Lung microvascular endothelial cell (primary cell): ENCODE measurements at regions not wholly inside any gene's neighbourhood (a gene's known extent, or its start where the extent isn't known, plus 50 kb on each side); places are given as distances from the start of the nearest gene placed in this dataset.

Experiments used
- DNase-seq, 2 donors: peaks; one replicate each; pipeline versions ENCODE4 v3.0.0 to v3.0.0-alpha.2; 2010; ENCODE audit warnings: low read depth in 2 of 2

DNA sequence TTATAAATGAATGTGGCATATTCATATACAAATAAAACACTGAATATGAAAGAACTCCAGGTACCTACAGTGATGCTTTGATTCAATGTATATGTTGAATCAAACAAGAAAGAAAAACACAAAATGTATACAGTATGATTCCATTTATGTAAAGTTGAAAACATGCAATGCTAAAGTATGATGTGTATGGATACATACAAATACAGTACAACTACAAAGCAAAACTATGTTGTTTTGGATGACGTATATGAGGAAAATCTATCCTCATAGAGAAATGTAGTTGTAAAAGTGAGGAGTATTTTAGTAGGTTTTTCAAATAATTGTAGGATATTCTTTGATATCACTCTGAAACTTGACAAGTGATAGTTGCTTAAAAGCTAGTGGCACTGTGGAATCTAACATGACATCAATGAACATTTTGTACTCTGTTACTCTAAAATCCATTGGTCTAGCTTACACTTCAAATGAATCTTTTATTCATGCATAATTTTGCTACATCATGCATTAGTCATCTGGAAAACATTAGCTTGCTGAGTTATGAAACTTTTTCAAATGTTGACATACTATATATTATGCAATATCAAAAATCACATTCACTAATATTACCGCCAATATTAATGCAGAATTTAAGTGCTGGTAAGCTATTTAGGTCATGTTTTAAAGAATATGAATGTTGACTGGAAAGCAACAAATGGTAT, 278.1 kb upstream of the CHRNA7 start:
- DNase-seq, result no peak

GRCh38 chr15:31752905-31753304, 277.4 kb upstream of the CHRNA7 start:
- no peak for DNase-seq

DNA sequence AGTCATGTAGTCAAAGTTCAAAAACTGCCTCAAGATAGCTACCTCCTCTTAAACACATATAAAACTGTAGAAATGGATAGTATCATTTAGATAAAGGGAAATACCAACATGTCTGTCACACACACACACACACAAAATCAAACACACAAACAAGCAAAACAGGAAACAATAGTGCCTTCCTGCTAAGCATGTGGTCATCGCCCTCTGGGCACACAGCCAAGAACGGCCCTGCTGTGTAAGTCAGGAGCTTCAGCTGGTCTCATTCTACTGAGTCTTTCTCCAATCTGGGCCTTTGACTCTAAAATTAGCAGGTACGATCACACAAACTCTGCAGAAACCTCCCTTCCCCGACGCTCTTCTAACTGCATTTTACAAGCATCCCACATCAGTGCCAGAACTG, 272.2 kb upstream of the CHRNA7 start:
- DNase-seq, result peak; percentile 62 to 77

DNA sequence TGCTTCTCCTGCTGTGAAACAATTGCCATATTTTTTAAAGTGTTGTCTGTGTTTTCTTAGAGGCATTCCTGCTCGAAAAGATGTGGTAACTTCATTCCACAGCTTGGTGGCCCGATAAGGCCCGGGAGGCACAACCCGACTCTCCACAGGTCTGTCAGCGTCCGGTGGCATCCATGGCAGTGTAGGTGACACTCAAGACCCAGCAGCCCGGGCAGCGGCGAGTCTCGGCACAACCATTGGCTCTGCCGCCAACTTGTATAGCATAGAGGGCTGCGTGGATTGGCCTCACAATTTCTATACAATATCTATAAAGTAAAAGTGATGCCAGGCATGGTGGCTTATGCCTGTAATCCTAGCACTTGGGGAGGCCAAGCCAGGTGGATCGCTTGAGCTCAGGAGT, 262.3 kb upstream of the CHRNA7 start:
- no peak for DNase-seq

DNA sequence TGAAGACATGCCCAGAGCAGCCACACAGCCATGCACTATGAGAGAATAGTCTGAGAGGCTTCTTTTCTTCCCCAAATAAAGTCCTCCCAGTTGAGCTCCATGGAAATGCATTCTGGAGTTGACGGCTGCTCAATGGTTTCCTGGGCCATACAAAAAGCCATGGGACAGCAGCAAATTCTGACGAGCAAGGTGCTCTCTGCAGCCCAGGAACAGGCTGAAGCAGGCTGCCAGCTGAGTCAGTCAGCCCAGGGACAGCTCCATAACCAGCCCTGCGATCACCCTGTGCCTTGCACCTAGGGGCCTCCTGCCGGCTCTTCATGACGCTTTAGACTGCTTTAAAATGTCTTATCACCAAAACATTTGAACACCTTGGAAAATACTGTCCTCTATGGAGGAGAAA, 256.3 kb upstream of the CHRNA7 start:
- no peak for DNase-seq

DNA sequence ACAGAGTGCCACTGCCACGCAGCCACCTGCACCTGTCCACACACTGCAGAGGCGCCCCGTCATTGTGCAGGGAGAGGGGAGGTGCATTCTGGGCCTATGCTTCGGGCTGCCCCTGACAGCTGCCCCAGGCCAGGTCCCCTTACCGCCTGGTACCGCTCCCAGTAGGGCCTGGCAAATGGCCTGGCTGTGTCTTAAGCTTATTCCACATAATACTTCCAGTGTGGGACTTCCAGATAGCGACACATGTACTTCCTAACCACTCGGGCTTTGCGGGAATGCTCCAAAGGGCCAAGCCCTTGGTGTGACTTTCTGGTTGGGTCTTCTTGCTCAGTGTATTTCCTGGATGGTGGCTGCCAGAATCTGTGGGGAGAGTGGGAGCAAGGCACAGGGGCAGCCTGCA, 254.3 kb upstream of the CHRNA7 start:
- no peak for DNase-seq

GRCh38 chr15:31781261-31781660, 249.1 kb upstream of the CHRNA7 start:
- DNase-seq, result no peak

GRCh38 chr15:31782016-31782783, 248.1 kb upstream of the CHRNA7 start:
- DNase-seq, result no peak

DNA sequence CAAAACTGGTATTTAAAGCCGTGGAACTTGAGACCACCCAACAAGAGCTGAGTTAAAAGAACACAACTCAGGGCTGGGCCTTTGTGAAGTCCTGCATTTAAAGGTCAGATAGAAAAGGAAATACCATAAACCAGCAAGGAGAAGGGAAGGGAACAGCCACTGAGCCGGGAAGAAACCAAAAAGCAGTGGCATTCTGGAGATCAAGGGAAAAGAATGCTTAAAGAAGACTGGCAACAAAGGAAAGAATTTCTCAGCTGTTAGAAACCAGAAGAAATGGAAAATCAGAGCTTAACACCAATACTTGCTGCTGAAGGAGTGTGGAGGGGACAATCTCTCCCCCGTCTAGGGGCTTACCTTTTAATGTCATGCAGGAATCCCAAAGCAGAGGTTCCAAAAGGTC, 247.4 kb upstream of the CHRNA7 start:
- DNase-seq, result no peak

- DNase-seq, result no peak
These were observed 244.0 kb upstream of the CHRNA7 start for GRCh38 chr15:31786360-31786759.

DNA sequence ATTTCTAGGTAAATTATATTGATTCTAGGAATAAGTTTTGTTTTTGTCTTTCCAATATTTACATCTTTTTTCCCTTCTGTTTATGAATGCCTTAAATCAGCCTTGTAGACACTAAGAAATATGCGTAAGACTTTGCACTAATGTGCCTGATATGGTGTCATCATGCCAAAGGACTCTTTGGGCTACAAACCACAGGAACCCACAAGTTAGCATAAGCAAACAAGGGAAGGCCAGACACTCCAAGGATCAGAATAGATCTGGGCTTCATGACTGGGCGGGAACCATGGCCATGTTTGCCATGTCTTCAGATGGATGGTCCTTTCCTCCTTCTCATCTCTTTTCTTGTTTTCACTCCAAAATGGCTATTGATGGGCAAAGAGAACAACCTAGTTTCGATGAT, 242.2 kb upstream of the CHRNA7 start:
- no peak for DNase-seq

GRCh38 chr15:31792611-31793199, 237.6 kb upstream of the CHRNA7 start:
- DNase-seq, result no peak

GRCh38 chr15:31799319-31799714, 231.0 kb upstream of the CHRNA7 start:
- no peak for DNase-seq

DNA sequence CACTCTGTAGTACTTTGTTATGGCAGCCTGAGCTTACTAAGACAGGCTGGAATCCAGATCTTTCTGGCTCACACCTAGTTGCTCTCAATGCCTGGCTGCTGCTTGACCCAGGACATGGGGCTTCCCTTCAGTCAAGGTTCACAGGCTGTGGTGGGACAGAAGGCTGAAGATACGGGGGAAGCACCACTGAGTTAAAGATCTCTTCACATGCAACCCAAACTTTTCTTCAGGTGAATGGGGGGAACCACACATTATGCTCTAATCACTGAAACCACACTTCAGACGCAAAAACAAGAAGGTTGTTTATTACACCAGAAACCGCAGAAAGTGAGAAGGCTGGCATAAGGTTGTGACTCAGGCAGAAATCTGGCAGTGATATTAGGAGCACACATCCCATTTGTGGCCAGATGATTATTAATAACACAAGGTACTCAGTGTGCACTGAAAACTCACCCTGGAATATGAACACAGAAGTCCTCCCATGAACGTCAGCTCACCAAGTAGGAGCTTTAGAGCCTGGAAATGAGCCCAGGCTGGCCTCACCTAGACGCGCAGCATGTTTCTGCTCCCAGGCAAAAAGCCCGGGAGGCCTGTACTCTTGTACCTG, 230.5 kb upstream of the CHRNA7 start:
- DNase-seq, result no peak

GRCh38 chr15:31801152-31801551, 229.2 kb upstream of the CHRNA7 start:
- no peak for DNase-seq

GRCh38 chr15:31802761-31803160, 227.6 kb upstream of the CHRNA7 start:
- DNase-seq, result no peak

DNA sequence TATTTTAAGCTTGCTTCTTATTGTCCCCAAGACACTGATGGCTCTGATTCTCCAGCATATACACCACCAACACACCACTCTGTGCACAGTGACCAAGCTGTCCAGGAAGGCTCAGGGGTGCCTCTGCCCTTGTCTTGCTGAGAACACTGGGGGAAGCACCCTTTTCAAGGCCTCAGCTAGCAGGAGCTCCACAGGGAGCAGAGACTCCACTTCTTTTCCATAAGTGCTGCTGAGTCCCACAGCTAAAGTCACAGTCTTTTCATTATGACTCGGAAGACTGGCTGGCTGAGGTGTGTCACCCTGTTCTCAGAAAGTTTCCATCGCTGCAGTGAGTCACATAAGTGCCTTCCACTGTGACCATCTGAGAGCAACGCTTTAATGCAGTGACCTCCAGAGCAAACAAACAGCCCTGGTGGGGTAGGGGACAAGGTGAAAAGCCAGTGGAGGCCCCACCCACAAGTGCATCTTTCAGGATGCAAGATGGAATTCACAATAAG, 226.9 kb upstream of the CHRNA7 start:
- no peak for DNase-seq

DNA sequence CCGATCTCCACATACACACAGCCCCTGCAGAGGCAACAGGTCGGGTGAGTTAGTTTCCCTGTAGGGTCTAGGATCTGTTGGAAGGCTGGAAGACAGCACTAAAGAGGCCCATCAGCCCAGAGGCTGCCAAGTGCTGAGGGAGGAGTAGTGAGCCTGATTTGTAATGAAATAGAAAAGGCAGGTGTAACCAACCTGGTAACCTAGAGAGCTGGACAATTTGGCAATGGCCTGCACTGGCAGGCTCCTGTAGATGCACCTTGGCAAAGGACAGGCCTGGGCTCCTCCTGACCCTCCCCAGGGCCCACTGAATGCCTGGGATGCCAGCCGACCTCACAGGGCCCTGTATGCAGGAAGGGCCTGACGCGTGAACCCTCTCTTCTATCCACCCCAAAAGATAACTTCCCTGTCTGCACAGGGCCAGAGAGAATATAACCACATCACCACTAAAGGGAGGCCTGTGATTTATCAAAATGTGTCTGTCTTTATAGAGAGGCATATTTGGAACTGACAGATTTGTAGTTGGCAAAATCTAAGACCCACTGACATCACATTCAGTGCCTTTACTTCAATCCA, 225.1 kb upstream of the CHRNA7 start:
- DNase-seq, result no peak

DNA sequence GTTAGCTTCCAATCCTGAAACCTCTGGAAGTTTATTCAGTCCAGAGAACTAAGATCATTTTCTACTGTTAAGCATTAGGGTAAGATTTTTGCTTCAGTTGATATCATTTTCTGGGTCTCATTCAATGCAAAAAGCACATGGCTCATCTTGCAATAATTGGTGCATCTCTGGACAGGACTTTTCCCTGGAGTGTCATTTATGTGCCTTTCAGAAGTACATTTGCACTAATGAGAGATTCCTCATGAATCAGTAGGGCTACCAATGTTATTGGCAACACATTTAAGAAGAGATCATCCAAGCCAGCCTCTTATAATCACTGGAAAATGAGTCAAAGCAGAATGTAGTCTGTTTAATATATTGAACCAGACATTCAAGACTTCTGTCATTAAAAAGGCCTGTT, 224.2 kb upstream of the CHRNA7 start:
- DNase-seq, result no peak

DNA sequence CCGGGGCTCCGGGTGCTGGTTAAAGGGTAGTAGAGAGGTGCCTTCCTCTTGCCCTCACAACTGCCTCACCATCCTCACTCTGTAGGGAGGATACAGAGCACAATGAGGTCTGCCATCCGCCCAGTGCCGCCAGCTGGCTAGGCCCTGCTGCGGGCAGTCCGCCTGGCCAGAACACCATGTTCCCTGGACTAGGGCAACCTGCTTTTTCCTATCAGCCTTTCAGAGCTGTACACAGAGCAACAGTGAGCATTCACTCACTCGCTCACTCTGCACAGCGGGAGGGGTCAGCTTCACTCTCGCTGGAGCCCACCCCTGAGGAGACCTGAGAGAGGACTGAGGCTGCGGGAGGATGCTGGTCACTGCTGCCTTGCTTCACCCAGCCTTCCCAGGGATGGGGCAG, 218.7 kb upstream of the CHRNA7 start:
- DNase-seq, result no peak

DNA sequence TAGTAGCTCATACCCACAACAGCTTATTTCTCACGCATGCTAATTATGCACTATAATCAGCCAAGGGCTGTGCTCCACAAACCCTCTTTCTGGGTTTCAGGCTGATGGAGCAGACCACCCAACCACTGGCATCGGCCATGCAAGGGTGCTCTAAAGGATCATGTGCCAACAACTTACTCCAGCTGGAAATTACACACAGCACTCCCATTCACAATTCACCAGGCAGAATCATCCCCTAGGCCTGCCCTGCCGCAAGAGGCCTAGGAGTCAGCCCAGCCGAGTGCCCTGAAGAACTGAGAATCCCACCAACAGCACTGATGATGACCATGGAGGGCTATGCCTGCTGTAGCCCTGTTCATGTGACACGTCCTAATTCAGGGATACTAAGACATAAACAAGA, 216.2 kb upstream of the CHRNA7 start:
- no peak for DNase-seq
